Esophagus muscularis mucosa (tissue), 4 donors: ENCODE measurements at regions not wholly inside any gene's neighbourhood (a gene's known extent, or its start where the extent isn't known, plus 50 kb on each side); places are given as distances from the start of the nearest gene placed in this dataset.

Experiments
- CTCF ChIP-seq, 3 experiments: fragments of 200-600 bp in 2 of 3; fragments of 450-650 bp in 1 of 3; sonication (generic) in 2 of 3; IDR thresholded peaks; one replicate each; pipeline ENCODE4 v1.5.1; 2017 to 2019; ENCODE audit warnings: antibody characterized with exemption in 3 of 3, mild to moderate bottlenecking in 2 of 3, moderate library complexity in 1 of 3
- EP300 ChIP-seq: sonication (generic); formaldehyde crosslinking; IDR thresholded peaks from one replicate; pipeline ENCODE4 v1.6.1; 2017; ENCODE audit warnings: antibody characterized with exemption
- POLR2A ChIP-seq: fragments of 450-650 bp; IDR thresholded peaks from one replicate; pipeline ENCODE4 v1.6.1; 2017; ENCODE audit warnings: antibody characterized with exemption, moderate library complexity, mild to moderate bottlenecking, low read depth
- POLR2AphosphoS5 ChIP-seq, 2 donors: sonication (generic); formaldehyde crosslinking; IDR thresholded peaks; one replicate each; pipeline ENCODE4 v1.6.1; 2017; ENCODE audit warnings: antibody characterized with exemption in 2 of 2

DNA sequence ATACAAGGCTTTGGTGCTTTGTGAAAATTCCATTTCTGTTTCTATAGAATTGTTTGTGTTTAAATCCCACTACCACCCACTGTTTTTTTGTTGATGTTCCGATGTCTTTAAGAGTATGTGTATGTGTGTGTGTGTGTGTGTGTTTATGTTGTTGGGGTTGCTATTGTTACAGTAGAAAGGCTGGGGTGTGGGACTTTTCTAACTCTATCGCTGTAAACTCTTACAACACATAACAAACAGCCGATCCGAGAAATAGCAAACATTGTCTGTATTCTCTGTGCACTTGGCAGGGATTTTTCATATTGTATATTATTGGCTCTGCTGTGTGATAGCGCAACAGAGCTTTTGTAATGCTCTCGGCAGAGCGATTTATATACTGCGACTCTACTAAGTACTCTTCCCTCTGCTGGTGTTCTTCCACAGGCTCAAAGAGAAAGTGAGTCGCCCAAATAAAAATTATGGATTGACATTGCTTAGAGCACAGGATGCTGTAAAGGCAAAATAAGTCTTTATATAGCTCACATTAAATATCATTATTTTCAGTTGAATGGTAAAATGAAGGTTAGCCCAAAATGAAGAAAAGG, 492.2 kb upstream of the ARRDC3 start:
- TF ChIP-seq CTCF (IDR thresholded peaks at IDR 0.05) (no peak), POLR2A (no peak), EP300 (no peak), POLR2AphosphoS5 (IDR thresholded peaks at IDR 0.05) (no peak)
